Natural killer cell (primary cell): ENCODE measurements at regions not wholly inside any gene's neighbourhood (a gene's known extent, or its start where the extent isn't known, plus 50 kb on each side); places are given as distances from the start of the nearest gene placed in this dataset.

Experiments used
- ATAC-seq, 3 donors: fragments of 150-1000 bp in 2 of 3; fragments of 200-7000 bp in 1 of 3; cut with Tn5 transposase; 1 replicate in 1 of 3; 2 replicates in 2 of 3; pipeline ENCODE4 v1.10.0; 2021; ENCODE audit warnings: mild to moderate bottlenecking in 2 of 3, moderate library complexity in 2 of 3
- DNase-seq, 2 donors: peaks; one replicate each; pipeline versions ENCODE4 v3.0.0 to v3.0.0-alpha.2; 2013 to 2021; ENCODE audit warnings: mixed read lengths in 1 of 2
- H3K27ac ChIP-seq: one replicate; pipeline ENCODE4 v1.5.1; 2013; ENCODE audit warnings: mild to moderate bottlenecking, low read length
- H3K27me3 ChIP-seq: one replicate; pipeline ENCODE4 v1.6.1; 2013; ENCODE audit warnings: low read length; ENCODE audit not compliant: control insufficient read depth, insufficient read depth
- H3K36me3 ChIP-seq: one replicate; pipeline ENCODE4 v1.6.1; 2013; ENCODE audit warnings: low read length; ENCODE audit not compliant: control insufficient read depth, insufficient read depth
- H3K4me1 ChIP-seq: one replicate; pipeline ENCODE4 v1.6.1; 2013; ENCODE audit warnings: low read length; ENCODE audit not compliant: control insufficient read depth, insufficient read depth
- H3K4me3 ChIP-seq: one replicate; pipeline ENCODE4 v1.5.1; 2013; ENCODE audit warnings: low read length
- H3K9me3 ChIP-seq: one replicate; pipeline ENCODE4 v1.6.1; 2013; ENCODE audit warnings: low read length; ENCODE audit not compliant: control insufficient read depth, insufficient read depth
- H3K27ac Mint-ChIP-seq, 2 donors: one replicate each; pipeline ENCODE4 v1.8.0; 2022; ENCODE audit warnings: mild to moderate bottlenecking in 2 of 2, mixed read lengths in 2 of 2, moderate library complexity in 1 of 2
- H3K27me3 Mint-ChIP-seq, 2 donors: one replicate each; pipeline ENCODE4 v1.8.0; 2022; ENCODE audit warnings: low read depth in 2 of 2, mixed read lengths in 2 of 2
- H3K36me3 Mint-ChIP-seq: one replicate; pipeline ENCODE4 v1.8.0; 2022; ENCODE audit warnings: mixed read lengths
- H3K4me1 Mint-ChIP-seq, 2 donors: one replicate each; pipeline ENCODE4 v1.8.0; 2022; ENCODE audit warnings: mixed read lengths in 2 of 2
- H3K4me3 Mint-ChIP-seq: one replicate; pipeline ENCODE4 v1.8.0; 2022; ENCODE audit warnings: mild to moderate bottlenecking, moderate library complexity, mixed read lengths
- H3K9me3 Mint-ChIP-seq, 2 donors: one replicate each; pipeline ENCODE4 v1.8.0; 2022; ENCODE audit warnings: mixed read lengths in 2 of 2
- WGBS: methylation state at CpG from one replicate; pipeline ENCODE4 v1.1.7; 2013; ENCODE audit warnings: missing lambda C conversion rate; ENCODE audit not compliant: insufficient coverage; 5-methylcytosine and 5-hydroxymethylcytosine counted together
- intact Hi-C: fragments of 100-400 bp; cut with micrococcal nuclease; formaldehyde crosslinking; loops from one replicate; pipeline ENCODE4 v1.14.2; 2022
- TF ChIP-seq, protein P1 (sequence below): fragments of 200-600 bp; IDR thresholded peaks from one replicate; pipeline ENCODE4 v1.8.0; 2022; ENCODE audit warnings: antibody characterized with exemption

- TF ChIP-seq, protein P1, sequence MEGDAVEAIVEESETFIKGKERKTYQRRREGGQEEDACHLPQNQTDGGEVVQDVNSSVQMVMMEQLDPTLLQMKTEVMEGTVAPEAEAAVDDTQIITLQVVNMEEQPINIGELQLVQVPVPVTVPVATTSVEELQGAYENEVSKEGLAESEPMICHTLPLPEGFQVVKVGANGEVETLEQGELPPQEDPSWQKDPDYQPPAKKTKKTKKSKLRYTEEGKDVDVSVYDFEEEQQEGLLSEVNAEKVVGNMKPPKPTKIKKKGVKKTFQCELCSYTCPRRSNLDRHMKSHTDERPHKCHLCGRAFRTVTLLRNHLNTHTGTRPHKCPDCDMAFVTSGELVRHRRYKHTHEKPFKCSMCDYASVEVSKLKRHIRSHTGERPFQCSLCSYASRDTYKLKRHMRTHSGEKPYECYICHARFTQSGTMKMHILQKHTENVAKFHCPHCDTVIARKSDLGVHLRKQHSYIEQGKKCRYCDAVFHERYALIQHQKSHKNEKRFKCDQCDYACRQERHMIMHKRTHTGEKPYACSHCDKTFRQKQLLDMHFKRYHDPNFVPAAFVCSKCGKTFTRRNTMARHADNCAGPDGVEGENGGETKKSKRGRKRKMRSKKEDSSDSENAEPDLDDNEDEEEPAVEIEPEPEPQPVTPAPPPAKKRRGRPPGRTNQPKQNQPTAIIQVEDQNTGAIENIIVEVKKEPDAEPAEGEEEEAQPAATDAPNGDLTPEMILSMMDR = no peak
- peaks cover 0 to 10% of the 10 kb centered on the region in 2 donors for H3K27me3 Mint-ChIP-seq
- no peaks in the 10 kb centered on the region for H3K9me3 Mint-ChIP-seq
- Histone ChIP-seq H3K27me3 (no peaks in the 10 kb centered on the region), H3K9me3 (no peaks in the 10 kb centered on the region), H3K4me1 (no peaks in the 10 kb centered on the region), H3K36me3 (no peaks in the 10 kb centered on the region), H3K27ac (no peak overlapping the region), H3K4me3 (no peak overlapping the region)
- H3K36me3 Mint-ChIP-seq = no peaks in the 10 kb centered on the region
- H3K4me3 Mint-ChIP-seq = no peak overlapping the region
- ATAC-seq = no peak
- peaks cover 5% of the 10 kb centered on the region in 2 donors for H3K4me1 Mint-ChIP-seq
- no peak overlapping the region for H3K27ac Mint-ChIP-seq
- WGBS = 47% methylated on average over 8 of the region's 8 CpGs
- intact Hi-C loops = no loop called here
- DNase-seq = no peak
Observed at GRCh38 chr1:213376862-213377372, 325.9 kb downstream of the RPS6KC1 start.

- intact Hi-C loops = no loop called here
- Mint-ChIP-seq H3K36me3 (no peaks in the 10 kb centered on the region), H3K4me3 (no peak overlapping the region), H3K27ac (no peak overlapping the region), H3K4me1 (no peaks in the 10 kb centered on the region), H3K27me3 (peaks cover 0 to 9% of the 10 kb centered on the region in 2 donors), H3K9me3 (no peaks in the 10 kb centered on the region)
- Histone ChIP-seq H3K27me3 (no peaks in the 10 kb centered on the region), H3K27ac (no peak overlapping the region), H3K9me3 (no peaks in the 10 kb centered on the region), H3K4me3 (no peak overlapping the region), H3K36me3 (no peaks in the 10 kb centered on the region), H3K4me1 (no peaks in the 10 kb centered on the region)
- ATAC-seq (no peak), DNase-seq (no peak)
- WGBS = 88% methylated on average over 11 of the region's 11 CpGs
- TF ChIP-seq, protein P1 = no peak
Observed at GRCh38 chr1:213380865-213381264, 329.8 kb downstream of the RPS6KC1 start.

- 70% methylated on average over 17 of the region's 17 CpGs for WGBS
- no peak for ATAC-seq
Observed at GRCh38 chr1:213381572-213382084, 330.6 kb downstream of the RPS6KC1 start.

More at GRCh38 chr1:213381572-213382084, 330.6 kb downstream of the RPS6KC1 start:
- no peaks in the 10 kb centered on the region for H3K9me3 ChIP-seq
- no peaks in the 10 kb centered on the region for H3K4me1 Mint-ChIP-seq
- peaks cover 4 to 7% of the 10 kb centered on the region in 2 donors for H3K27me3 Mint-ChIP-seq
- no peak overlapping the region for H3K27ac Mint-ChIP-seq
- H3K4me3 ChIP-seq = no peak overlapping the region
- no peaks in the 10 kb centered on the region for H3K36me3 ChIP-seq
- no peaks in the 10 kb centered on the region for H3K36me3 Mint-ChIP-seq
- intact Hi-C loops = no loop called here
- no peak overlapping the region for H3K4me3 Mint-ChIP-seq
- DNase-seq = no peak
- TF ChIP-seq, protein P1 = no peak
- H3K27ac ChIP-seq = no peak overlapping the region
- no peaks in the 10 kb centered on the region for H3K4me1 ChIP-seq
- H3K27me3 ChIP-seq = no peaks in the 10 kb centered on the region
- no peaks in the 10 kb centered on the region for H3K9me3 Mint-ChIP-seq
